ENCODE measurements at regions not wholly inside any gene's neighbourhood (a gene's known extent, or its start where the extent isn't known, plus 50 kb on each side); places are given as distances from the start of the nearest gene placed in this dataset.
"Not testable (repeated sequence)": the region's sequence is repeated elsewhere in the genome, so short reads cannot be mapped to it uniquely, and the experiment has no call there.

- no peak for DNase-seq (ENCODE audit: low read depth in 1 of 2, low spot score in 1 of 2)
- in situ Hi-C loops (cut with HindIII; ENCODE audit: low pct_unique_long_range_greater_than_20kb, low sequenced_read_pairs) = no loop called here
- TF ChIP-seq JUND (IDR thresholded peaks at IDR 0.05; ENCODE audit: low read depth) = no peak
Observed at GRCh38 chr12:75638792-75639191, 127.4 kb upstream of the KRR1 start.

- DNase-seq (ENCODE audit: low read depth in 1 of 2, low spot score in 1 of 2) = no peak
- in situ Hi-C loops (cut with HindIII; ENCODE audit: low pct_unique_long_range_greater_than_20kb, low sequenced_read_pairs) = no loop called here
- no peak for TF ChIP-seq JUND (IDR thresholded peaks at IDR 0.05; ENCODE audit: low read depth)
Observed at GRCh38 chr12:75636607-75637006, 125.2 kb upstream of the KRR1 start.

DNA sequence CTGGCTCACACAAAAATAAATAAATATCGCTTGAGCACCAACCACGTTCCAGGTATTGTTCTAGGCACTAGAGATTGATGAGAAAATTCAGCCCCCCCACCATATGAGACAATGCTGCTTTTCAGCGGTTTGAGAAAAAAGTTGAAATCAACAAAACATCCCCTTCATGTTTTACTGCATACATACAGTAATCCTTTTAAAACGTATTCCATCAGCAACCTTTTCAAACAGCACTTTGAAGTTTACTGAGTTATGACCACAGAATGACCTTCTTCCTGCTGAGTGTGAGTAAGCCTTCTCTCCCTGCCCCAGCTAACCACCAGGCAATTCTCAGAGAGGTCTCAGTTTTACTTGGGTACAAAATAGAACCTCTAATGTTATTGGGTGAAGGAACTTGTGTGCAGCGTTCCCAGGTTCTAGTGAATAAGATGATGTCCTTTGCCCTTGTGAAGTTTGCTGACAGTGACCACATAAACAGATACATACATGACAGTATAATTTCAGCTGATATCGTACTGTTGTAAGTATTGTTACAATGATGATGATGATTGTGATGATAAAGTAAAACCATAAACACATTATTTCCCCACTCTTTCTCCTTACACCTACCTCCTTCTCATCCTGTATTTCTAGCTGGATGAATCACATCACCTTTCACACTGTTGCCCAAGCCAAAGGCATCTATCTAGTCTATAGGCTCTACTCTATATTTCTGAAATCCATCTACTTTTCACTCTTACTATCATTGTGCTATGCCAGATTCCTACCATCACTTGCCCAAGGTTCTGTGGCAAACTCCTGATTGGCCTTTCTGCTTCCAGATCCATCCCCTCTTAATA is 124.4 kb upstream of the KRR1 start:
- TF ChIP-seq JUND (IDR thresholded peaks at IDR 0.05; ENCODE audit: low read depth) = no peak

GRCh38 chr12:75634244-75635222 is 123.1 kb upstream of the KRR1 start:
- in situ Hi-C loops (cut with HindIII; ENCODE audit: low pct_unique_long_range_greater_than_20kb, low sequenced_read_pairs) = no loop called here
- no peak for DNase-seq (ENCODE audit: low read depth in 1 of 2, low spot score in 1 of 2)
- TF ChIP-seq JUND (IDR thresholded peaks at IDR 0.05; ENCODE audit: low read depth) = no peak

More for the DNA sequence above, 124.4 kb upstream of the KRR1 start:
- DNase-seq (ENCODE audit: low read depth in 1 of 2, low spot score in 1 of 2) = no peak
- in situ Hi-C loops (cut with HindIII; ENCODE audit: low pct_unique_long_range_greater_than_20kb, low sequenced_read_pairs) = no loop called here

GRCh38 chr12:75633789-75634188 is 122.4 kb upstream of the KRR1 start:
- in situ Hi-C loops (cut with HindIII; ENCODE audit: low pct_unique_long_range_greater_than_20kb, low sequenced_read_pairs) = no loop called here
- TF ChIP-seq JUND (IDR thresholded peaks at IDR 0.05; ENCODE audit: low read depth) = no peak

DNA sequence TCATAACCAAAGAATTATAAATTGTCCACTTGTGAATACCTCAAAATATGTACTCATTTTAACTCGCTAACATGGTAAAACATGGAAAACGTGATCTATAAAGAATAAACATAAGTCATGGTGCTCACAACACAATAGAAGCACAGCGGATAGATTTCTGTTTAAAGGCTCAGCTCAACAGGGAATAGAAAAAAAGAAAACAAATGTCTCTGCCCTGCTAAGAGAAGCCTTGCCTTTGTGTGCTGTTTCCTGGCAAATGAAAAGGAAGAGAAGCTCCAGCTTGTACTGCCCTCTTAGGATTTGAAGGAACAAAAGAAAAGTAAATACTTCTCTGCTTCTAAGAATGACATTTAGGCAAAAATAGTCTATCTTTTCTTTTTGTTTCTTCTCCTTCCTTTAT is 121.0 kb upstream of the KRR1 start:
- in situ Hi-C loops (cut with HindIII; ENCODE audit: low pct_unique_long_range_greater_than_20kb, low sequenced_read_pairs) = no loop called here
- no peak for TF ChIP-seq JUND (IDR thresholded peaks at IDR 0.05; ENCODE audit: low read depth)
- no peak for DNase-seq (ENCODE audit: low read depth in 1 of 2, low spot score in 1 of 2)

More at GRCh38 chr12:75633789-75634188, 122.4 kb upstream of the KRR1 start:
- no peak for DNase-seq (ENCODE audit: low read depth in 1 of 2, low spot score in 1 of 2)

DNA sequence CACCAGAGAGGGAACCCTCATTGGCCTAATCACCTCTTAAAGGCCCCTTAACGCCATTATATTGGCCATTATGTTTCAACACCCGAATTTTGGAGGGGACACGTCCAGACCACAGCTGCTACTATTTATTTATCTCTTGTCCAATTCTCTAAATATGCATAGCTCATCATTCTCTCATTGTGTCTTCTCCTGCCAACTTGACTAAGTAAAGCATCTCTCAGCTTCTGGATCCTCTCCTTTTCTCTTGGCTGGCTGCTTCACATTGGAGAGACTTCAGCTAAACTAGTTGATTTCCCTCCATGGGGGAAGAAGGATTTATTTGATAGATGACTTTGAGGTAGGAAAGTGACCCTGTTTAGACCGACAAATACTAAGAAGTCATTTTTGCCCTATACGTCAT is 120.4 kb upstream of the KRR1 start:
- in situ Hi-C loops (cut with HindIII; ENCODE audit: low pct_unique_long_range_greater_than_20kb, low sequenced_read_pairs) = no loop called here
- DNase-seq (ENCODE audit: low read depth in 1 of 2, low spot score in 1 of 2) = no peak
- no peak for TF ChIP-seq JUND (IDR thresholded peaks at IDR 0.05; ENCODE audit: low read depth)

DNA sequence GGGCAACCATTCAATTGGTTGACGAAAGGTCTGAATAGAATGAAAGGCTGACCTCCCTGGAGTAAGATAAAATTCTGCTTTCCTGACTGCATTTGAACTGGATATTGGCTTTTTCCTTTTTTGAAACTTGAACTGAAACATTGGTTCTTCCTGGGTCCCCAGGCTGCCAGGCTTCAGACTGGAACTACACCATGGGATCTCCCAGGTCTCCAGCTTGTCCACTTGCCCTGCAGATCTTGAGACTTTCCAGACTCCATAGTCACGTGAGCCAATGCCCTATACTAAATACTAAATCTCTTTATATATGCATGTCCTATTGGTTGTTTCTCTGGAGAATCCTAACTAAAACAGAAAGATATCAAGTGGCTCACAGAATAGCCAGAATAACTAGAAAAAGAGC is 118.7 kb upstream of the KRR1 start:
- in situ Hi-C loops (cut with HindIII; ENCODE audit: low pct_unique_long_range_greater_than_20kb, low sequenced_read_pairs) = no loop called here
- TF ChIP-seq JUND (IDR thresholded peaks at IDR 0.05; ENCODE audit: low read depth) = no peak
- DNase-seq (ENCODE audit: low read depth in 1 of 2, low spot score in 1 of 2) = no peak

DNA sequence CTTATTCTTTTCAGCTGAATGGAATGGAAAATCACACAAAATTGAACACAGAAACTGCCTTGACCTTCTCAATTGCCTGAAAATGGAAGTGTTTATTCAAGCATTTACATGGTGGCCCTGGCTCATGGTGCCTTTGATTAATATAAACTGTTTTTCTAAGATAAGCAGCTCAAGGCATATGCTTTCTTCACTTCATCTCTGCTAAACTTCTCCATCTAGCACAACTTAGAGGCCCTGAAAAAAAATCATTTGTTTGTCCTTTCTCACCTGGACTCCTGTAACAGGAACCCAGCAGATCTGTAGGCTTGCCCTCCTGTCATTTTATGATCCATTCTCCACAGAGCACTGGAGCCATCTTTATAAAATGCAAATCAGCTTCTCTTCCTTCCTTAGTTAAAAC is 117.5 kb upstream of the KRR1 start:
- TF ChIP-seq JUND (IDR thresholded peaks at IDR 0.05; ENCODE audit: low read depth) = no peak
- in situ Hi-C loops (cut with HindIII; ENCODE audit: low pct_unique_long_range_greater_than_20kb, low sequenced_read_pairs) = no loop called here
- DNase-seq (ENCODE audit: low read depth in 1 of 2, low spot score in 1 of 2) = no peak

DNA sequence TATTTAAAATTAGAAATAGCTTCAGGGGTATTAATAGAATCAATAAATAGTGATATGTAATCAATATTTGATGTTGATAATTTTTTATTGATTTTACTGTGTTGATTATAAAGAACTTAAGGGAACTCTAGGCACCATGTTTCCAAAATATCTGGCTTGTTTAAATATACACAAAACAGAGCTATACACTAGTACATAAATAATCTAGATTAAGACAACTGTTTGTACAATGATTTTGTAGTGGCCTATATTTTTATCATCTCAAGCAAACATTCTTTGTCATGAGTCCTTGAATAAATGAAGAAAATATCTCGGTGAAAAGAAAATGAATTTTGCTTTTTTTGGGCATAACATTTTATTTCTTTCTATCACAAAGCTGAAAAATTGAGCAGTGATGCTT is 117.1 kb upstream of the KRR1 start:
- no peak for TF ChIP-seq JUND (IDR thresholded peaks at IDR 0.05; ENCODE audit: low read depth)
- DNase-seq (ENCODE audit: low read depth in 1 of 2, low spot score in 1 of 2) = no peak
- in situ Hi-C loops (cut with HindIII; ENCODE audit: low pct_unique_long_range_greater_than_20kb, low sequenced_read_pairs) = no loop called here

- in situ Hi-C loops (cut with HindIII; ENCODE audit: low pct_unique_long_range_greater_than_20kb, low sequenced_read_pairs) = no loop called here
- no peak for TF ChIP-seq JUND (IDR thresholded peaks at IDR 0.05; ENCODE audit: low read depth)
- peak in 1 of 2 experiments; percentile 82 for DNase-seq (ENCODE audit: low read depth in 1 of 2, low spot score in 1 of 2)
Observed at GRCh38 chr12:75623631-75624154, 112.3 kb upstream of the KRR1 start.

DNA sequence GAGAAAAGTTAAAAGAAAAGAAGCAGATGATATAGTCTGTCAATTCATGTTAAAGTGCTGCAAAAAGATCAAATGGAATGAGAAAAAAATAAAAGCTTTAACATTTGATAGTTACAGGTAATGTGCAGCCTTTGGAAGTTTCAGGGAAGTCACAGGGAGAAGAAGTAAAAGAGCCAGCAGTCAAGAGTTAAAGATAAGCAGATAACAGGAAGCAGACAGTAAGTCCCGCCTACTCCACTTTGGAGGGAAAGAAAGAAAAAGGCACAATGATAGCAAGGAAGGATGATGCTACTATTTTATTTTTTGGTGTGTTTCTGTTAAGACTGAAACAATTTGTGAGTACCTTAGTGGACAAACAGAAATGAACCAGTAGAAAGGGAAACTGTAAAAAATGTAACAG is 111.1 kb upstream of the KRR1 start:
- in situ Hi-C loops (cut with HindIII; ENCODE audit: low pct_unique_long_range_greater_than_20kb, low sequenced_read_pairs) = no loop called here
- TF ChIP-seq JUND (IDR thresholded peaks at IDR 0.05; ENCODE audit: low read depth) = no peak
- no peak for DNase-seq (ENCODE audit: low read depth in 1 of 2, low spot score in 1 of 2)

DNA sequence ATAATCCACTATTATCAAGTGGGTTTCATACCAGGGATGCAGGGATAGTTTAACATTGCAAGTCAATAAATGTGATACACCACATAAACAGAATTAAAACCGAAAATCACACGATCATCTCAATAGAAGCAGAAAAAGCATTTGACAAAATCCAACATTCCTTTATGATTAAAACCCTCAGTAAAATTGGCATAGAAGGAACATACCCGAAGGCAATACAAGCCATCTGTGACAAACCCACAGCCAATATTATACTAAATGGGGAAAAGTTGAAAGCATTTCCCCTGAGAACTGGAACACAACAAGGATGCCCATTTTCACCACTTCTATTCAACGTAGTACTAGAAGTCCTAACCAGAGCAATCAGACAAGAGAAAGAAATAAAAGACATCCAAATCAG is 103.0 kb upstream of the KRR1 start:
- in situ Hi-C loops (cut with HindIII; ENCODE audit: low pct_unique_long_range_greater_than_20kb, low sequenced_read_pairs); DNase-seq (ENCODE audit: low read depth in 1 of 2, low spot score in 1 of 2): not testable (repeated sequence)
